Osteoblast (primary cell): ENCODE measurements at regions not wholly inside any gene's neighbourhood (a gene's known extent, or its start where the extent isn't known, plus 50 kb on each side); places are given as distances from the start of the nearest gene placed in this dataset.
"Not testable (repeated sequence)": the region's sequence is repeated elsewhere in the genome, so short reads cannot be mapped to it uniquely, and the experiment has no call there.

ENCODE experiments used
- DNase-seq: peaks from one replicate; pipeline ENCODE4 v3.0.0; 2011; ENCODE audit warnings: low spot score, mixed read lengths; ENCODE audit not compliant: insufficient read length; ENCODE audit errors: missing footprints
- H2AFZ ChIP-seq: 2 replicates; pipeline ENCODE4 v1.6.0; 2011; ENCODE audit warnings: mild to moderate bottlenecking, low read length
- H3K27ac ChIP-seq: 2 replicates; pipeline ENCODE4 v1.5.1; 2011; ENCODE audit warnings: mild to moderate bottlenecking, low read depth, low read length, moderate library complexity
- H3K27me3 ChIP-seq: 2 replicates; pipeline ENCODE4 v1.6.0; 2012; ENCODE audit warnings: mild to moderate bottlenecking, control low read depth, inconsistent platforms, low read length, moderate library complexity; ENCODE audit not compliant: insufficient read depth
- H3K36me3 ChIP-seq: 2 replicates; pipeline ENCODE4 v1.5.1; 2011; ENCODE audit warnings: mild to moderate bottlenecking, low read length, control low read depth, moderate library complexity; ENCODE audit not compliant: insufficient read depth
- H3K4me1 ChIP-seq: 2 replicates; pipeline ENCODE4 v1.5.1; 2011; ENCODE audit warnings: mild to moderate bottlenecking, low read length, control low read depth, moderate library complexity; ENCODE audit not compliant: insufficient read depth
- H3K4me2 ChIP-seq: 2 replicates; pipeline ENCODE4 v1.6.0; 2011; ENCODE audit warnings: mild to moderate bottlenecking, low read length; ENCODE audit not compliant: insufficient read depth
- H3K4me3 ChIP-seq: fragments of 200-600 bp; sonication (generic); 3 replicates; pipeline ENCODE4 v1.5.1; 2012; ENCODE audit warnings: mild to moderate bottlenecking, low read length, inconsistent platforms; ENCODE audit not compliant: insufficient read depth
- H3K79me2 ChIP-seq: 2 replicates; pipeline ENCODE4 v1.6.0; 2012; ENCODE audit warnings: mild to moderate bottlenecking, low read length, control low read depth, inconsistent platforms; ENCODE audit not compliant: insufficient read depth
- H3K9me3 ChIP-seq: 2 replicates; pipeline ENCODE4 v1.5.1; 2011; ENCODE audit warnings: low read depth, low read length, control low read depth
- H4K20me1 ChIP-seq: 2 replicates; pipeline ENCODE4 v1.6.0; 2012; ENCODE audit warnings: mild to moderate bottlenecking, low read length, control low read depth; ENCODE audit not compliant: insufficient read depth
- CTCF ChIP-seq: IDR thresholded peaks from 2 replicates; pipeline ENCODE4 v1.5.1; 2011; ENCODE audit warnings: mild to moderate bottlenecking, low read depth, low read length, moderate library complexity; ENCODE audit errors: extremely low read depth

GRCh38 chr15:99492716-99493115 is 73.1 kb upstream of the MEF2A start:
- TF ChIP-seq CTCF, result no peak
- DNase-seq, result no peak
- H3K4me3 ChIP-seq, result no peak overlapping the region

GRCh38 chr15:99493461-99493860 is 72.3 kb upstream of the MEF2A start:
- Histone ChIP-seq H3K79me2 (no peaks in the 10 kb centered on the region), H3K4me1 (peaks cover 3% of the 10 kb centered on the region), H3K9me3 (no peaks in the 10 kb centered on the region), H3K27me3 (peaks cover 7% of the 10 kb centered on the region), H3K4me2 (no peak overlapping the region), H3K27ac (no peak overlapping the region), H3K36me3 (no peaks in the 10 kb centered on the region), H2AFZ (no peak overlapping the region), H4K20me1 (no peaks in the 10 kb centered on the region), H3K4me3 (no peak overlapping the region)
- TF ChIP-seq CTCF, result no peak
- DNase-seq, result no peak

More at GRCh38 chr15:99492716-99493115, 73.1 kb upstream of the MEF2A start:
- no peaks in the 10 kb centered on the region for H3K9me3 ChIP-seq
- H3K4me1 ChIP-seq, result peaks cover 3% of the 10 kb centered on the region
- H3K36me3 ChIP-seq, result no peaks in the 10 kb centered on the region
- H2AFZ ChIP-seq, result no peak overlapping the region
- no peak overlapping the region for H3K4me2 ChIP-seq
- H3K79me2 ChIP-seq, result no peaks in the 10 kb centered on the region
- no peak overlapping the region for H3K27ac ChIP-seq
- peaks cover 7% of the 10 kb centered on the region for H3K27me3 ChIP-seq
- H4K20me1 ChIP-seq, result no peaks in the 10 kb centered on the region

- H3K36me3 ChIP-seq, H3K27ac ChIP-seq, H2AFZ ChIP-seq, DNase-seq, H3K4me2 ChIP-seq, H3K4me3 ChIP-seq, H4K20me1 ChIP-seq, H3K9me3 ChIP-seq, H3K79me2 ChIP-seq, H3K4me1 ChIP-seq, H3K27me3 ChIP-seq: not testable (repeated sequence)
Observed at GRCh38 chr15:99494536-99495233, 71.1 kb upstream of the MEF2A start.

GRCh38 chr15:99495430-99496301 is 70.1 kb upstream of the MEF2A start:
- Histone ChIP-seq H3K79me2 (no peaks in the 10 kb centered on the region), H3K4me1 (peaks cover 3% of the 10 kb centered on the region), H3K27me3 (no peaks in the 10 kb centered on the region), H3K9me3 (no peaks in the 10 kb centered on the region), H3K4me3 (no peak overlapping the region), H3K27ac (no peak overlapping the region), H4K20me1 (no peaks in the 10 kb centered on the region), H3K4me2 (no peak overlapping the region), H2AFZ (peak overlapping the region; percentile 81), H3K36me3 (no peaks in the 10 kb centered on the region)
- no peak for DNase-seq
- no peak for TF ChIP-seq CTCF
